ENCODE measurements at regions not wholly inside any gene's neighbourhood (a gene's known extent, or its start where the extent isn't known, plus 50 kb on each side); places are given as distances from the start of the nearest gene placed in this dataset.

- H3K4me1 ChIP-seq (ENCODE audit: control insufficient read depth in 2 of 2, insufficient read depth in 2 of 2, low read length in 2 of 2) = no peaks in the 10 kb centered on the region
- no peak overlapping the region for H3K9ac ChIP-seq (ENCODE audit: low read depth in 1 of 2, low read length in 2 of 2)
- no peaks in the 10 kb centered on the region for H3K27me3 ChIP-seq (ENCODE audit: control insufficient read depth in 2 of 2, insufficient read depth in 2 of 2, low read length in 2 of 2)
- H3K9me3 ChIP-seq (ENCODE audit: control insufficient read depth in 2 of 2, low read length in 2 of 2) = no peaks in the 10 kb centered on the region
- no peak overlapping the region for H3K4me3 ChIP-seq (ENCODE audit: low read length in 2 of 2)
- no peak overlapping the region for H3K27ac ChIP-seq (ENCODE audit: low read depth in 2 of 2, low read length in 2 of 2)
- no peaks in the 10 kb centered on the region for H3K36me3 ChIP-seq (ENCODE audit: control insufficient read depth in 2 of 2, insufficient read depth in 2 of 2, low read length in 2 of 2)
These were observed 412.1 kb upstream of the RASGEF1B start for GRCh38 chr4:81883530-81884450.

DNA sequence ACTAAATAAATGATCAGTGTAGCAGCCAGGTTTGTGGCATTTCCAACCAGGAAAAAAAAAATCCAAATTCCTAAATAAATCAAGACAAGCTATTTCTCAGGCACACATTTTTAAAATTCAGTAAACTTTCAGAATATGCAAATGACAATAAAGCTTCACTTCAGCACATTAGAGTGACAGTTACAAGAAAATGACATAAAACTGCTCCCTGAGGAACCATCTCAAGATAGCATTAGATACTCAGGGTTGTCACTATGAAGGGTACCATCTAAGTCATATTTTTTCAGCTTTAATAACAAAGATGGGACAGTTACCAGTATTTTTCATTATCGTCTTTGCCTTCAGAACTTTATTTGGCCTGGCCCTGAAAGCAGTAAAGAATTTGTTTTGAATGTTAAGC is 411.3 kb upstream of the RASGEF1B start:
- no peak overlapping the region for H3K4me3 ChIP-seq (ENCODE audit: low read length in 2 of 2)
- H3K9me3 ChIP-seq (ENCODE audit: control insufficient read depth in 2 of 2, low read length in 2 of 2) = no peaks in the 10 kb centered on the region
- no peak overlapping the region for H3K9ac ChIP-seq (ENCODE audit: low read depth in 1 of 2, low read length in 2 of 2)
- H3K36me3 ChIP-seq (ENCODE audit: control insufficient read depth in 2 of 2, insufficient read depth in 2 of 2, low read length in 2 of 2) = no peaks in the 10 kb centered on the region
- no peaks in the 10 kb centered on the region for H3K4me1 ChIP-seq (ENCODE audit: control insufficient read depth in 2 of 2, insufficient read depth in 2 of 2, low read length in 2 of 2)
- H3K27ac ChIP-seq (ENCODE audit: low read depth in 2 of 2, low read length in 2 of 2) = no peak overlapping the region
- H3K27me3 ChIP-seq (ENCODE audit: control insufficient read depth in 2 of 2, insufficient read depth in 2 of 2, low read length in 2 of 2) = no peaks in the 10 kb centered on the region

- H3K9me3 ChIP-seq (ENCODE audit: control insufficient read depth in 2 of 2, low read length in 2 of 2) = no peaks in the 10 kb centered on the region
- H3K27ac ChIP-seq (ENCODE audit: low read depth in 2 of 2, low read length in 2 of 2) = no peak overlapping the region
- no peak overlapping the region for H3K4me3 ChIP-seq (ENCODE audit: low read length in 2 of 2)
- no peak overlapping the region for H3K9ac ChIP-seq (ENCODE audit: low read depth in 1 of 2, low read length in 2 of 2)
- H3K36me3 ChIP-seq (ENCODE audit: control insufficient read depth in 2 of 2, insufficient read depth in 2 of 2, low read length in 2 of 2) = no peaks in the 10 kb centered on the region
- H3K27me3 ChIP-seq (ENCODE audit: control insufficient read depth in 2 of 2, insufficient read depth in 2 of 2, low read length in 2 of 2) = no peaks in the 10 kb centered on the region
- H3K4me1 ChIP-seq (ENCODE audit: control insufficient read depth in 2 of 2, insufficient read depth in 2 of 2, low read length in 2 of 2) = no peaks in the 10 kb centered on the region
These were observed 410.3 kb upstream of the RASGEF1B start for GRCh38 chr4:81881855-81882621.

- H3K36me3 ChIP-seq (ENCODE audit: control insufficient read depth in 2 of 2, insufficient read depth in 2 of 2, low read length in 2 of 2) = no peaks in the 10 kb centered on the region
- H3K4me3 ChIP-seq (ENCODE audit: low read length in 2 of 2) = no peak overlapping the region
- H3K9ac ChIP-seq (ENCODE audit: low read depth in 1 of 2, low read length in 2 of 2) = no peak overlapping the region
- H3K9me3 ChIP-seq (ENCODE audit: control insufficient read depth in 2 of 2, low read length in 2 of 2) = peaks cover 0 to 3% of the 10 kb centered on the region in 2 donors
- no peaks in the 10 kb centered on the region for H3K4me1 ChIP-seq (ENCODE audit: control insufficient read depth in 2 of 2, insufficient read depth in 2 of 2, low read length in 2 of 2)
- H3K27me3 ChIP-seq (ENCODE audit: control insufficient read depth in 2 of 2, insufficient read depth in 2 of 2, low read length in 2 of 2) = no peaks in the 10 kb centered on the region
- H3K27ac ChIP-seq (ENCODE audit: low read depth in 2 of 2, low read length in 2 of 2) = no peak overlapping the region
These were observed 404.4 kb upstream of the RASGEF1B start for GRCh38 chr4:81876106-81876505.

- no peak overlapping the region for H3K4me3 ChIP-seq (ENCODE audit: low read length in 2 of 2)
- no peaks in the 10 kb centered on the region for H3K36me3 ChIP-seq (ENCODE audit: control insufficient read depth in 2 of 2, insufficient read depth in 2 of 2, low read length in 2 of 2)
- no peaks in the 10 kb centered on the region for H3K27me3 ChIP-seq (ENCODE audit: control insufficient read depth in 2 of 2, insufficient read depth in 2 of 2, low read length in 2 of 2)
- no peak overlapping the region for H3K27ac ChIP-seq (ENCODE audit: low read depth in 2 of 2, low read length in 2 of 2)
- H3K9ac ChIP-seq (ENCODE audit: low read depth in 1 of 2, low read length in 2 of 2) = no peak overlapping the region
- peaks cover 0 to 3% of the 10 kb centered on the region in 2 donors for H3K9me3 ChIP-seq (ENCODE audit: control insufficient read depth in 2 of 2, low read length in 2 of 2)
- H3K4me1 ChIP-seq (ENCODE audit: control insufficient read depth in 2 of 2, insufficient read depth in 2 of 2, low read length in 2 of 2) = no peaks in the 10 kb centered on the region
These were observed 403.2 kb upstream of the RASGEF1B start for GRCh38 chr4:81874661-81875515.

GRCh38 chr4:81870275-81870674 is 398.6 kb upstream of the RASGEF1B start:
- Histone ChIP-seq H3K9me3 (ENCODE audit: control insufficient read depth in 2 of 2, low read length in 2 of 2) (peaks cover 0 to 3% of the 10 kb centered on the region in 2 donors), H3K27ac (ENCODE audit: low read depth in 2 of 2, low read length in 2 of 2) (no peak overlapping the region), H3K36me3 (ENCODE audit: control insufficient read depth in 2 of 2, insufficient read depth in 2 of 2, low read length in 2 of 2) (no peaks in the 10 kb centered on the region), H3K4me1 (ENCODE audit: control insufficient read depth in 2 of 2, insufficient read depth in 2 of 2, low read length in 2 of 2) (no peaks in the 10 kb centered on the region), H3K4me3 (ENCODE audit: low read length in 2 of 2) (no peak overlapping the region), H3K9ac (ENCODE audit: low read depth in 1 of 2, low read length in 2 of 2) (no peak overlapping the region), H3K27me3 (ENCODE audit: control insufficient read depth in 2 of 2, insufficient read depth in 2 of 2, low read length in 2 of 2) (no peaks in the 10 kb centered on the region)

DNA sequence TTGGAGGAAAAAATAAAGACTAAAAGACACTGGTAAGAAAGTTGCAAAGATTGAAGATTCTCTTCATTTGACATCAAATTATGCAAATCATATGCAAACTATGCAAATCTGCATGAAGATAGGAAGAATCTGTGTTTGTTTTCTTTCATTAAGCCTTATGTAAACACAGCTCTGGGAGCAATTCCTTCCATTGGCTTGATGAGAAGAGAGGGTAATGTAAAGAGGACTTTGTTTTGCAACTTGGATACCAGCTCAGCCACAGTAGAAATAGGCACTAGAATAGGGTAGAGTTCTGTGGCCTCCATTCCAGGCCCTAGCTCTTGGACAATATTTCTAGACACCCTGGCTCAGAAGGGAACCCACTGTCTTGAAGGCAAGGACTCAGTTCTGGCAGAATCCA is 388.4 kb upstream of the RASGEF1B start:
- H3K27me3 ChIP-seq (ENCODE audit: control insufficient read depth in 2 of 2, insufficient read depth in 2 of 2, low read length in 2 of 2) = no peaks in the 10 kb centered on the region
- H3K4me1 ChIP-seq (ENCODE audit: control insufficient read depth in 2 of 2, insufficient read depth in 2 of 2, low read length in 2 of 2) = no peaks in the 10 kb centered on the region
- H3K36me3 ChIP-seq (ENCODE audit: control insufficient read depth in 2 of 2, insufficient read depth in 2 of 2, low read length in 2 of 2) = no peaks in the 10 kb centered on the region

GRCh38 chr4:81854406-81854805 is 382.7 kb upstream of the RASGEF1B start:
- Histone ChIP-seq H3K9ac (ENCODE audit: low read depth in 1 of 2, low read length in 2 of 2) (no peak overlapping the region), H3K27ac (ENCODE audit: low read depth in 2 of 2, low read length in 2 of 2) (no peak overlapping the region), H3K36me3 (ENCODE audit: control insufficient read depth in 2 of 2, insufficient read depth in 2 of 2, low read length in 2 of 2) (no peaks in the 10 kb centered on the region), H3K27me3 (ENCODE audit: control insufficient read depth in 2 of 2, insufficient read depth in 2 of 2, low read length in 2 of 2) (no peaks in the 10 kb centered on the region), H3K4me1 (ENCODE audit: control insufficient read depth in 2 of 2, insufficient read depth in 2 of 2, low read length in 2 of 2) (no peaks in the 10 kb centered on the region), H3K4me3 (ENCODE audit: low read length in 2 of 2) (no peak overlapping the region), H3K9me3 (ENCODE audit: control insufficient read depth in 2 of 2, low read length in 2 of 2) (no peaks in the 10 kb centered on the region)

More for the DNA sequence above, 388.4 kb upstream of the RASGEF1B start:
- H3K27ac ChIP-seq (ENCODE audit: low read depth in 2 of 2, low read length in 2 of 2) = no peak overlapping the region
- H3K4me3 ChIP-seq (ENCODE audit: low read length in 2 of 2) = no peak overlapping the region
- H3K9me3 ChIP-seq (ENCODE audit: control insufficient read depth in 2 of 2, low read length in 2 of 2) = no peaks in the 10 kb centered on the region
- no peak overlapping the region for H3K9ac ChIP-seq (ENCODE audit: low read depth in 1 of 2, low read length in 2 of 2)

GRCh38 chr4:81852031-81852715 is 380.5 kb upstream of the RASGEF1B start:
- Histone ChIP-seq H3K4me3 (ENCODE audit: low read length in 2 of 2) (no peak overlapping the region), H3K27ac (ENCODE audit: low read depth in 2 of 2, low read length in 2 of 2) (no peak overlapping the region), H3K9me3 (ENCODE audit: control insufficient read depth in 2 of 2, low read length in 2 of 2) (no peaks in the 10 kb centered on the region), H3K9ac (ENCODE audit: low read depth in 1 of 2, low read length in 2 of 2) (no peak overlapping the region), H3K4me1 (ENCODE audit: control insufficient read depth in 2 of 2, insufficient read depth in 2 of 2, low read length in 2 of 2) (no peaks in the 10 kb centered on the region), H3K36me3 (ENCODE audit: control insufficient read depth in 2 of 2, insufficient read depth in 2 of 2, low read length in 2 of 2) (no peaks in the 10 kb centered on the region), H3K27me3 (ENCODE audit: control insufficient read depth in 2 of 2, insufficient read depth in 2 of 2, low read length in 2 of 2) (no peaks in the 10 kb centered on the region)

Data from mucosa of rectum (tissue), 2 donors.